ENCODE measurements at regions not wholly inside any gene's neighbourhood (a gene's known extent, or its start where the extent isn't known, plus 50 kb on each side); places are given as distances from the start of the nearest gene placed in this dataset.

GRCh38 chr22:27501191-27501936, 300.2 kb downstream of the MN1 start:
- intact Hi-C loops (cut with micrococcal nuclease; ENCODE audit: unreplicated experiment), result no loop called here
- no peaks in the 10 kb centered on the region for H3K27me3 ChIP-seq (replicated peaks; ENCODE audit: insufficient read depth, low read depth, low read length, poor library complexity)
- ChIA-PET CTCF (interaction anchor here (0.5 kb wide), 1 partner anchor 1633 kb away, joined by 3 read pairs; no protein-coding TSS in a partner anchor), POLR2A (ENCODE audit: low non-redundant PET) (no interaction called here)
- H3K36me3 ChIP-seq (ENCODE audit: insufficient read depth, low read length, poor library complexity, severe bottlenecking), result no peaks in the 10 kb centered on the region
- H3K4me1 ChIP-seq (ENCODE audit: insufficient read depth, low read length, poor library complexity, severe bottlenecking), result no peaks in the 10 kb centered on the region
- no peak overlapping the region for H3K27ac ChIP-seq (ENCODE audit: low read depth, low read length, poor library complexity, severe bottlenecking)
- no peaks in the 10 kb centered on the region for H3K9me3 ChIP-seq (ENCODE audit: low read depth, low read length, poor library complexity, severe bottlenecking)
- DNase-seq (ENCODE audit: low spot score), result no peak
- TF ChIP-seq CTCF (conservative IDR thresholded peaks at IDR 0.05; ENCODE audit: low read depth, low read length) (no peak), EZH2 (IDR thresholded peaks at IDR 0.05; ENCODE audit: borderline replicate concordance, low read depth, low read length, poor library complexity, severe bottlenecking) (no peak)
- no TSS peak for BruUV-seq (replicated peaks)
- no peak overlapping the region for H3K4me3 ChIP-seq (ENCODE audit: low read depth, low read length, poor library complexity, severe bottlenecking)

DNA sequence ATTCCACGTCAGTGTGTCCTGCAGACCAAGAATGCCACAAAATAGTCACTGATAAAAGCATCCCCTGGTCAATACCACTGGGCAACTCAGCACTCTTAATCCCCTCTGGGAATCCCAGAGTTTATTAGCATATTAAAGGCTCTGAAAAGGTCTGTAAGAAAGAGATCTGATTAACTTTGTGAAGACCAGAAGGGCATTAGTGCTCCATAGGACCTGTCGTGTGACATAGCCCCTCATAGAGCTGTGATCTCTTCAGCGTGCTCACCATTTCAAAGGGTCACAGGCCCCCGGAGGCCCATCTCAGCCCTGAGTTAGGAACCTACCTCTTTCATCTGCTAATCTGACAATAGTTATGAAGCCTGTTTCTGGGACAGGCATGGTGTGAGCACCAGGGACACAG, 299.2 kb downstream of the MN1 start:
- BruUV-seq (replicated peaks), result no TSS peak
- intact Hi-C loops (cut with micrococcal nuclease; ENCODE audit: unreplicated experiment), result no loop called here
- CTCF ChIA-PET, result no interaction called here

DNA sequence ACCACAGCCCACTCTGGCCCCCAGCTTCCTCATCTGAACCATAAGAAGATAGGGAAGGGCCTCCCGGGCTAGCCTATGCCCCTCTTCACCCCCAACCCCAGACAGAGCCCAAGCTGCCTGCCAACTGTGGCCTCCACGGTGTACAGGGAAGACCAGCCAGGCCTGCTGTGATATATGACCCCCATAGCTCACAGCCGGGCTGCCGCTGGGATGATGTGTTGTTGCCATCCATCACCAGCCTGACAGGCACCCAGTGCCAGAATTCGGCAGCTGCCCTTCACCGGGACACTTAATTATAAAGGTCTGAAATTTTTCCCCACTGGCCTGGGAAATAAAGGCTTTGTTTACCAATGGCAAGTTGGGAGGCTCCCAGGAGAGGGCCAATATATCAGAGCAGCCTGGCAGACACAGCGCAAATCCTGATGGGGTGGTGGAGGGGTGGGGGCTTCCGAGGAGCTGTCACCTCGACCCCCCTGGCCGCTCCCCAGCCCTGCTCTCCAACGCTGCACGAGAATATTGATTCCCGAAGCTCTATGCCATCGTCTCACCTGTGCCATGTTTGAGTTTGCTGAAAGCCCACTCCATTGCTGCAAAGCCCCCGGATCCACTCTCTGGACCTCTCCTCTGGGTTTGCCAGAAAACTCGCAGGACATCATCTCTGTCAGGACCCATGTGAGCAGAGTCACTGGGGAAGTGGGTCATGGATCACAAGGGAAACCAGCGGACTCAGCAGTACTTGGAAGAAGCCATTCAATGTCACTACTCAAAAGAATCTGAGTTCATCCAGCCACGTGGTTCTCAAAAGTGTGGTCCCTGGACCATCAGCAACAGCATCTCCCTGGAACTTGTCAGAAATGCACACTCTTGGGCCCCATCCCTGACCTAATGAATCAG, 296.9 kb downstream of the MN1 start:
- Histone ChIP-seq H3K27ac (ENCODE audit: low read depth, low read length, poor library complexity, severe bottlenecking) (no peak overlapping the region), H3K4me3 (ENCODE audit: low read depth, low read length, poor library complexity, severe bottlenecking) (no peak overlapping the region), H3K4me1 (ENCODE audit: insufficient read depth, low read length, poor library complexity, severe bottlenecking) (no peaks in the 10 kb centered on the region), H3K36me3 (ENCODE audit: insufficient read depth, low read length, poor library complexity, severe bottlenecking) (no peaks in the 10 kb centered on the region), H3K9me3 (ENCODE audit: low read depth, low read length, poor library complexity, severe bottlenecking) (no peaks in the 10 kb centered on the region), H3K27me3 (replicated peaks; ENCODE audit: insufficient read depth, low read depth, low read length, poor library complexity) (no peaks in the 10 kb centered on the region)
- DNase-seq (ENCODE audit: low spot score), result no peak
- CTCF ChIA-PET, result no interaction called here
- intact Hi-C loops (cut with micrococcal nuclease; ENCODE audit: unreplicated experiment), result no loop called here
- POLR2A ChIA-PET (ENCODE audit: low non-redundant PET), result no interaction called here
- TF ChIP-seq EZH2 (IDR thresholded peaks at IDR 0.05; ENCODE audit: borderline replicate concordance, low read depth, low read length, poor library complexity, severe bottlenecking) (no peak), CTCF (conservative IDR thresholded peaks at IDR 0.05; ENCODE audit: low read depth, low read length) (no peak)
- BruUV-seq (replicated peaks), result no TSS peak

More for the DNA sequence above, 299.2 kb downstream of the MN1 start:
- POLR2A ChIA-PET (ENCODE audit: low non-redundant PET), result no interaction called here
- DNase-seq (ENCODE audit: low spot score), result no peak
- H3K4me1 ChIP-seq (ENCODE audit: insufficient read depth, low read length, poor library complexity, severe bottlenecking), result no peaks in the 10 kb centered on the region
- H3K9me3 ChIP-seq (ENCODE audit: low read depth, low read length, poor library complexity, severe bottlenecking), result no peaks in the 10 kb centered on the region
- no peaks in the 10 kb centered on the region for H3K27me3 ChIP-seq (replicated peaks; ENCODE audit: insufficient read depth, low read depth, low read length, poor library complexity)
- no peak overlapping the region for H3K4me3 ChIP-seq (ENCODE audit: low read depth, low read length, poor library complexity, severe bottlenecking)
- no peaks in the 10 kb centered on the region for H3K36me3 ChIP-seq (ENCODE audit: insufficient read depth, low read length, poor library complexity, severe bottlenecking)
- no peak overlapping the region for H3K27ac ChIP-seq (ENCODE audit: low read depth, low read length, poor library complexity, severe bottlenecking)
- TF ChIP-seq CTCF (conservative IDR thresholded peaks at IDR 0.05; ENCODE audit: low read depth, low read length) (no peak), EZH2 (IDR thresholded peaks at IDR 0.05; ENCODE audit: borderline replicate concordance, low read depth, low read length, poor library complexity, severe bottlenecking) (no peak)

All from A673 (cell line).